H1 (cell line): ENCODE measurements at regions not wholly inside any gene's neighbourhood (a gene's known extent, or its start where the extent isn't known, plus 50 kb on each side); places are given as distances from the start of the nearest gene placed in this dataset.

Experiments used
- CTCF ChIA-PET: fragments of 300-600 bp; sonication (Branson Sonifier 250); formaldehyde crosslinking; loops from one replicate; lab custom pipeline; 2021; ENCODE audit not compliant: partially characterized antibody; lab: Charles Lee
- POLR2A ChIA-PET: fragments of 300-600 bp; sonication (Branson Sonifier 250); formaldehyde crosslinking; loops from one replicate; lab custom pipeline; 2021; ENCODE audit warnings: inconsistent platforms; ENCODE audit not compliant: partially characterized antibody; lab: Charles Lee
- DNase-seq, 2 experiments: peaks; one replicate each; pipeline versions ENCODE4 v3.0.0 to v3.0.0-alpha.2; 2010 to 2022; ENCODE audit warnings: low spot score in 2 of 2, low read depth in 1 of 2, mixed read lengths in 1 of 2
- FAIRE-seq: peaks from 2 replicates; lab custom pipeline; 2011; peaks lifted over from hg19 to GRCh38; lab: Jason Lieb, UNC
- H2AFZ ChIP-seq: 2 replicates; pipeline ENCODE4 v1.8.1; 2012; ENCODE audit warnings: low read length, inconsistent platforms
- H2AK5ac ChIP-seq: 2 replicates; pipeline ENCODE4 v1.6.1; 2013; ENCODE audit warnings: low read depth, low read length
- H2BK120ac ChIP-seq: replicated peaks from 2 replicates; pipeline ENCODE3; 2013; ENCODE audit warnings: low read depth, low read length, inconsistent platforms
- H2BK12ac ChIP-seq: 2 replicates; pipeline ENCODE4 v1.6.1; 2013; ENCODE audit warnings: low read depth, low read length
- H2BK15ac ChIP-seq: 2 replicates; pipeline ENCODE4 v1.6.1; 2013; ENCODE audit warnings: low read length
- H2BK20ac ChIP-seq: 2 replicates; pipeline ENCODE4 v1.6.1; 2013; ENCODE audit warnings: low read length
- H2BK5ac ChIP-seq: 2 replicates; pipeline ENCODE4 v1.6.1; 2013; ENCODE audit warnings: low read depth, low read length
- H3K14ac ChIP-seq: 2 replicates; pipeline ENCODE4 v1.6.1; 2013; ENCODE audit warnings: inconsistent platforms; ENCODE audit not compliant: insufficient read length
- H3K18ac ChIP-seq: 2 replicates; pipeline ENCODE4 v1.6.1; 2013; ENCODE audit warnings: low read length; ENCODE audit errors: extremely low read depth
- H3K23ac ChIP-seq: 2 replicates; pipeline ENCODE4 v1.6.1; 2013; ENCODE audit warnings: inconsistent platforms; ENCODE audit not compliant: insufficient read length
- H3K23me2 ChIP-seq: 2 replicates; pipeline ENCODE4 v1.6.1; 2013; ENCODE audit warnings: low read depth, low read length
- H3K27ac ChIP-seq: 2 replicates; pipeline ENCODE4 v1.6.1; 2011; ENCODE audit warnings: low read depth, low read length, inconsistent platforms
- H3K27me3 ChIP-seq, 4 experiments: replicated peaks in 1 of 4; 1 replicate in 1 of 4; 2 replicates in 3 of 4; pipeline versions ENCODE4 v1.6.1 to v1.8.1; 2011 to 2013; ENCODE audit warnings: low read length in 3 of 4, mild to moderate bottlenecking in 3 of 4, inconsistent platforms in 2 of 4, mixed read lengths in 2 of 4, moderate library complexity in 1 of 4; ENCODE audit not compliant: control insufficient read depth in 3 of 4, insufficient read depth in 3 of 4; ENCODE audit errors: extremely low read depth in 1 of 4
- H3K36me3 ChIP-seq, 4 experiments: 2 replicates each; pipeline versions ENCODE4 v1.6.1 to v1.8.1; 2011 to 2013; ENCODE audit warnings: mild to moderate bottlenecking in 4 of 4, low read length in 3 of 4, moderate library complexity in 2 of 4, control low read depth in 1 of 4, inconsistent platforms in 1 of 4; ENCODE audit not compliant: insufficient read depth in 4 of 4, control insufficient read depth in 2 of 4
- H3K4ac ChIP-seq: replicated peaks from 2 replicates; pipeline ENCODE3; 2013; ENCODE audit warnings: low read length, low read depth, mixed read lengths, inconsistent platforms; ENCODE audit not compliant: insufficient read length
- H3K4me1 ChIP-seq, 4 experiments: replicated peaks in 1 of 4; 1 replicate in 1 of 4; 2 replicates in 3 of 4; pipeline versions ENCODE4 v1.6.1 to v1.8.1; 2011 to 2013; ENCODE audit warnings: low read length in 3 of 4, inconsistent platforms in 2 of 4, mixed read lengths in 1 of 4; ENCODE audit not compliant: insufficient read depth in 4 of 4, control insufficient read depth in 3 of 4
- H3K4me2 ChIP-seq, 2 experiments: 2 replicates each; pipeline versions ENCODE4 v1.6.1 to v1.8.1; 2011 to 2013; ENCODE audit warnings: low read depth in 2 of 2, low read length in 2 of 2, control low read depth in 1 of 2, inconsistent platforms in 1 of 2, mild to moderate bottlenecking in 1 of 2; ENCODE audit not compliant: insufficient read depth in 1 of 2
- H3K4me3 ChIP-seq, 4 experiments: fragments of 200-600, 300-600 bp in 1 of 4; sonication (generic), shearing (Covaris generic), sonication (Bioruptor Twin) in 1 of 4; 2 replicates each; pipeline versions ENCODE4 v1.5.1 to v1.8.1; 2011 to 2016; ENCODE audit warnings: low read length in 4 of 4, low read depth in 3 of 4, control low read depth in 2 of 4, inconsistent platforms in 2 of 4, mild to moderate bottlenecking in 2 of 4, mixed read lengths in 1 of 4, moderate library complexity in 1 of 4; ENCODE audit not compliant: insufficient read depth in 2 of 4; ENCODE audit errors: extremely low read depth in 1 of 4
- H3K56ac ChIP-seq: replicated peaks from 2 replicates; pipeline ENCODE3; 2013; ENCODE audit warnings: low read depth, mild to moderate bottlenecking, mixed read lengths, low read length, inconsistent platforms; ENCODE audit not compliant: insufficient read length
- H3K79me1 ChIP-seq: 2 replicates; pipeline ENCODE4 v1.6.1; 2013; ENCODE audit warnings: low read depth, low read length, control low read depth
- H3K79me2 ChIP-seq, 2 experiments: 2 replicates each; pipeline versions ENCODE4 v1.6.1 to v1.8.1; 2012 to 2013; ENCODE audit warnings: low read length in 2 of 2, mild to moderate bottlenecking in 2 of 2, inconsistent platforms in 1 of 2; ENCODE audit not compliant: insufficient read depth in 2 of 2, control insufficient read depth in 1 of 2
- H3K9ac ChIP-seq, 4 experiments: replicated peaks in 1 of 4; 1 replicate in 1 of 4; 2 replicates in 3 of 4; pipeline versions ENCODE4 v1.6.1 to v1.8.1; 2011 to 2013; ENCODE audit warnings: low read depth in 3 of 4, low read length in 3 of 4, control low read depth in 2 of 4, mild to moderate bottlenecking in 2 of 4, moderate library complexity in 2 of 4, inconsistent platforms in 1 of 4; ENCODE audit errors: extremely low read depth in 1 of 4
- H3K9me3 ChIP-seq, 2 experiments: 2 replicates each; pipeline versions ENCODE4 v1.6.1 to v1.8.1; 2012 to 2013; ENCODE audit warnings: mild to moderate bottlenecking in 2 of 2, moderate library complexity in 2 of 2, control low read depth in 1 of 2, inconsistent platforms in 1 of 2, low read depth in 1 of 2, low read length in 1 of 2, mixed read lengths in 1 of 2; ENCODE audit not compliant: insufficient read depth in 2 of 2
- H4K20me1 ChIP-seq, 2 experiments: replicated peaks in 1 of 2; 2 replicates each; pipeline versions ENCODE3 to v1.8.1; 2011 to 2013; ENCODE audit warnings: inconsistent platforms in 2 of 2, low read length in 2 of 2, mild to moderate bottlenecking in 1 of 2; ENCODE audit not compliant: insufficient read depth in 2 of 2, control insufficient read depth in 1 of 2
- H4K5ac ChIP-seq: 2 replicates; pipeline ENCODE4 v1.6.1; 2013; ENCODE audit warnings: low read length, low read depth, mixed read lengths, inconsistent platforms; ENCODE audit not compliant: insufficient read length
- H4K8ac ChIP-seq: 2 replicates; pipeline ENCODE4 v1.8.0; 2013; ENCODE audit warnings: mild to moderate bottlenecking, moderate library complexity, low read length, inconsistent platforms; ENCODE audit not compliant: insufficient read depth; ENCODE audit errors: extremely low read depth
- H4K91ac ChIP-seq: replicated peaks from 2 replicates; pipeline ENCODE3; 2013; ENCODE audit warnings: low read length, mixed read lengths, inconsistent platforms; ENCODE audit not compliant: insufficient read length
- CTCF ChIP-seq, 3 experiments: IDR thresholded peaks; 1 replicate in 2 of 3; 2 replicates in 1 of 3; pipeline versions ENCODE4 v1.5.1 to v1.6.1; 2011; ENCODE audit warnings: low read length in 3 of 3, mild to moderate bottlenecking in 3 of 3, inconsistent platforms in 2 of 3, low read depth in 1 of 3, moderate library complexity in 1 of 3; ENCODE audit not compliant: insufficient read depth in 1 of 3; ENCODE audit errors: control extremely low read depth in 1 of 3
- KDM1A ChIP-seq: fragments of 200-600, 300-600 bp; sonication (generic); IDR thresholded peaks from 2 replicates; pipeline ENCODE4 v1.7.1; 2016; ENCODE audit warnings: mild to moderate bottlenecking, low read length, borderline replicate concordance
- POLR2AphosphoS5 ChIP-seq: IDR thresholded peaks from 2 replicates; pipeline ENCODE4 v1.6.1; 2011; ENCODE audit warnings: low read depth, low read length
- WGBS, 2 experiments: shearing (Covaris generic) in 1 of 2; methylation state at CpG; one replicate each; pipeline versions ENCODE4 v1.1.6 to v1.1.7; 2013 to 2015; ENCODE audit warnings: low lambda C conversion rate in 2 of 2, mixed read lengths in 2 of 2, inconsistent platforms in 1 of 2, low coverage in 1 of 2, missing lambda C conversion rate in 1 of 2; ENCODE audit not compliant: insufficient replicate concordance in 2 of 2, insufficient coverage in 1 of 2, insufficient read length in 1 of 2; ENCODE audit errors: extremely low coverage in 1 of 2, missing lambda C conversion rate in 1 of 2; 5-methylcytosine and 5-hydroxymethylcytosine counted together

GRCh38 chr1:5488448-5488847 lies 503.8 kb downstream of the NPHP4 start:
- no peak overlapping the region for H3K56ac ChIP-seq
- 75% methylated on average over 1 of the region's 1 CpG; no CpG with 5 or more reads in 1 of the 2 experiments for WGBS, 2 experiments
- H3K4ac ChIP-seq: no peak overlapping the region
- H4K91ac ChIP-seq: no peak overlapping the region
- no peaks in the 10 kb centered on the region for H3K9me3 ChIP-seq
- no peaks in the 10 kb centered on the region for H3K4me1 ChIP-seq
- 0 out of 7 replicates have a peak, but pooled peaks cover 0 to 2% (median 0%) of the 10 kb centered on the region in 4 experiments for H3K27me3 ChIP-seq
- no peak overlapping the region for H3K4me3 ChIP-seq
- H3K23ac ChIP-seq: no peak overlapping the region
- H2BK5ac ChIP-seq: no peak overlapping the region
- no peak overlapping the region for H3K27ac ChIP-seq
- H2AFZ ChIP-seq: no peak overlapping the region
- no peak overlapping the region for H3K4me2 ChIP-seq
- H2AK5ac ChIP-seq: no peak overlapping the region
- no peaks in the 10 kb centered on the region for H3K79me2 ChIP-seq
- H3K18ac ChIP-seq: no peak overlapping the region
- peaks cover 5% of the 10 kb centered on the region; the same call in 1 of the 2 replicates for H3K23me2 ChIP-seq
- no peaks in the 10 kb centered on the region for H3K79me1 ChIP-seq
- H2BK120ac ChIP-seq: no peak overlapping the region
- H3K36me3 ChIP-seq: no peaks in the 10 kb centered on the region
- H4K8ac ChIP-seq: no peak overlapping the region
- peaks cover 0 to 2% of the 10 kb centered on the region in 2 experiments for H4K20me1 ChIP-seq
- H2BK15ac ChIP-seq: no peak overlapping the region
- ChIA-PET POLR2A (no interaction called here), CTCF (interaction anchor here (1.1 to 4.0 kb wide), 5 partner anchors 7 to 257 kb away, joined by 3 to 21 read pairs (median 7); no protein-coding TSS in a partner anchor)
- no peak overlapping the region for H2BK12ac ChIP-seq
- H4K5ac ChIP-seq: no peak overlapping the region
- FAIRE-seq: no peak
- no peak for DNase-seq
- H3K14ac ChIP-seq: no peak overlapping the region
- TF ChIP-seq KDM1A (no peak), POLR2AphosphoS5 (no peak), CTCF (IDR thresholded peaks at IDR 0.05; ENCODE audit: control extremely low read depth in 1 of 3, insufficient read depth in 1 of 3, low read depth in 1 of 3, low read length in 3 of 3) (no peak)
- no peak overlapping the region for H2BK20ac ChIP-seq
- no peak overlapping the region for H3K9ac ChIP-seq
